HepG2 (cell line): ENCODE measurements at regions not wholly inside any gene's neighbourhood (a gene's known extent, or its start where the extent isn't known, plus 50 kb on each side); places are given as distances from the start of the nearest gene placed in this dataset.

ENCODE experiments used
- CTCF ChIP-seq: sonication (generic); formaldehyde crosslinking; IDR thresholded peaks from 2 replicates; pipeline ENCODE4 v1.5.0; 2020; ENCODE audit warnings: mild to moderate bottlenecking, missing genetic modification reagents, moderate library complexity
- ZBTB4 ChIP-seq: sonication (generic); formaldehyde crosslinking; IDR thresholded peaks from 2 replicates; pipeline ENCODE4 v1.4.0; 2020; ENCODE audit warnings: missing genetic modification reagents, mild to moderate bottlenecking, borderline replicate concordance
- ZNF138 ChIP-seq: sonication (generic); formaldehyde crosslinking; IDR thresholded peaks from 2 replicates; pipeline ENCODE4 v1.5.0; 2020; ENCODE audit warnings: mild to moderate bottlenecking, low read depth, missing genetic modification reagents

- no peak for TF ChIP-seq CTCF (CRISPR knock-in tag)
- TF ChIP-seq ZNF138 (CRISPR knock-in tag) = no peak
- TF ChIP-seq ZBTB4 (CRISPR knock-in tag) = no peak
Measured at GRCh38 chr14:23725528-23725927, 89.4 kb downstream of the DHRS2 start.
